ENCODE measurements at regions not wholly inside any gene's neighbourhood (a gene's known extent, or its start where the extent isn't known, plus 50 kb on each side); places are given as distances from the start of the nearest gene placed in this dataset.
A peak's percentile ranks its signal among the peaks of the same experiment; 100 is the strongest.

- TF ChIP-seq, protein P1, sequence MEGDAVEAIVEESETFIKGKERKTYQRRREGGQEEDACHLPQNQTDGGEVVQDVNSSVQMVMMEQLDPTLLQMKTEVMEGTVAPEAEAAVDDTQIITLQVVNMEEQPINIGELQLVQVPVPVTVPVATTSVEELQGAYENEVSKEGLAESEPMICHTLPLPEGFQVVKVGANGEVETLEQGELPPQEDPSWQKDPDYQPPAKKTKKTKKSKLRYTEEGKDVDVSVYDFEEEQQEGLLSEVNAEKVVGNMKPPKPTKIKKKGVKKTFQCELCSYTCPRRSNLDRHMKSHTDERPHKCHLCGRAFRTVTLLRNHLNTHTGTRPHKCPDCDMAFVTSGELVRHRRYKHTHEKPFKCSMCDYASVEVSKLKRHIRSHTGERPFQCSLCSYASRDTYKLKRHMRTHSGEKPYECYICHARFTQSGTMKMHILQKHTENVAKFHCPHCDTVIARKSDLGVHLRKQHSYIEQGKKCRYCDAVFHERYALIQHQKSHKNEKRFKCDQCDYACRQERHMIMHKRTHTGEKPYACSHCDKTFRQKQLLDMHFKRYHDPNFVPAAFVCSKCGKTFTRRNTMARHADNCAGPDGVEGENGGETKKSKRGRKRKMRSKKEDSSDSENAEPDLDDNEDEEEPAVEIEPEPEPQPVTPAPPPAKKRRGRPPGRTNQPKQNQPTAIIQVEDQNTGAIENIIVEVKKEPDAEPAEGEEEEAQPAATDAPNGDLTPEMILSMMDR (conservative IDR thresholded peaks at IDR 0.05; ENCODE audit: low read length) = peak; percentile 60
- DNase-seq (ENCODE audit: low read depth) = peak; percentile 4
- no peak overlapping the region for H3K4me3 ChIP-seq (ENCODE audit: low read length)
Measured at GRCh38 chr6:153947808-153948447, 91.1 kb upstream of the OPRM1 start.

GRCh38 chr6:153944201-153944600 lies 94.8 kb upstream of the OPRM1 start:
- H3K4me3 ChIP-seq (ENCODE audit: low read length) = no peak overlapping the region
- TF ChIP-seq, protein P1 (conservative IDR thresholded peaks at IDR 0.05; ENCODE audit: low read length) = no peak
- no peak for DNase-seq (ENCODE audit: low read depth)

- TF ChIP-seq, protein P1 (conservative IDR thresholded peaks at IDR 0.05; ENCODE audit: low read length) = no peak
- no peak for DNase-seq (ENCODE audit: low read depth)
- H3K4me3 ChIP-seq (ENCODE audit: low read length) = no peak overlapping the region
Measured at GRCh38 chr6:153942361-153942760, 96.7 kb upstream of the OPRM1 start.

DNA sequence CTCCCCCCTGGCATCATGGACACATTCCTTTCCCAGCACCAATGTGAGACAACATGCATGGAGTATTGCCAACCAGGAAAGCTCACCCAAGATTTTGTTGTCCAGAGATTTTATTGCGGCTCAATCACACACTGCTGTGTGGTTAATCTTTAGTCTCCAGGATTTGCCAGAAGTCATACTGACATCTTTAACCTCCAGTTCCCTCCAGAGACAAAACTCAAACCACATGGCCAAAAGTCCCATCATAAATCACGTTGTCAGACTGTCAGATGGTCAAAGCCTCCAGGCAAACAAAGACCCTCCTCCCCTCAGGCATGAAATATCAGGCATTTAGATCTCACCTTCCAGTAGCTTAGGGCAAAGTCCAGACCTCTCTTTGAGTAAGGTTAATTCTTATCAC lies 97.3 kb upstream of the OPRM1 start:
- TF ChIP-seq, protein P1 (conservative IDR thresholded peaks at IDR 0.05; ENCODE audit: low read length) = no peak
- H3K4me3 ChIP-seq (ENCODE audit: low read length) = no peak overlapping the region
- DNase-seq (ENCODE audit: low read depth) = no peak

- DNase-seq (ENCODE audit: low read depth) = no peak
- H3K4me3 ChIP-seq (ENCODE audit: low read length) = no peak overlapping the region
- TF ChIP-seq, protein P1 (conservative IDR thresholded peaks at IDR 0.05; ENCODE audit: low read length) = no peak
Measured at GRCh38 chr6:153938876-153939275, 100.2 kb upstream of the OPRM1 start.

DNA sequence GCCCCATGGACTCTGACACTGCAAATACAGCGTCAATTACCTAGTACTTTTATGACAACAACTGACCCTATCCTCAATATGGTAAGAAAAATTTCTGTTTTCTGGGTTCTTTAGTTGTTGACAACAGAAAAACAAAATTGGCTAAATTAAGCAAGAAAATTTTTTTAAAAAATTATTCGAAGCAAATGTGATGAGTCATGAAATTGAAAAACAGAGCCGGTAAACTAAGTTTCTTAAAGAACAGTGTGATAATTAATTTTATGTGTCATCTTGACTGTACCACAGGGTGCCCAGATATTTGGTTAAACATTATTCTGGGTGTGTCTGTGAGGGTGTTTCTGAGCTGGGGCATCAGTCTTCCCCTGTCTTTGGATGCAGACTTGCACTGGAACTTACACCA lies 107.6 kb upstream of the OPRM1 start:
- no peak for DNase-seq (ENCODE audit: low read depth)
- TF ChIP-seq, protein P1 (conservative IDR thresholded peaks at IDR 0.05; ENCODE audit: low read length) = no peak
- no peak overlapping the region for H3K4me3 ChIP-seq (ENCODE audit: low read length)

- no peak overlapping the region for H3K4me3 ChIP-seq (ENCODE audit: low read length)
- no peak for DNase-seq (ENCODE audit: low read depth)
- TF ChIP-seq, protein P1 (conservative IDR thresholded peaks at IDR 0.05; ENCODE audit: low read length) = no peak
Measured at GRCh38 chr6:153927867-153928266, 111.2 kb upstream of the OPRM1 start.

Measured in AG10803 (cell line).